ENCODE measurements at regions not wholly inside any gene's neighbourhood (a gene's known extent, or its start where the extent isn't known, plus 50 kb on each side); places are given as distances from the start of the nearest gene placed in this dataset.

DNA sequence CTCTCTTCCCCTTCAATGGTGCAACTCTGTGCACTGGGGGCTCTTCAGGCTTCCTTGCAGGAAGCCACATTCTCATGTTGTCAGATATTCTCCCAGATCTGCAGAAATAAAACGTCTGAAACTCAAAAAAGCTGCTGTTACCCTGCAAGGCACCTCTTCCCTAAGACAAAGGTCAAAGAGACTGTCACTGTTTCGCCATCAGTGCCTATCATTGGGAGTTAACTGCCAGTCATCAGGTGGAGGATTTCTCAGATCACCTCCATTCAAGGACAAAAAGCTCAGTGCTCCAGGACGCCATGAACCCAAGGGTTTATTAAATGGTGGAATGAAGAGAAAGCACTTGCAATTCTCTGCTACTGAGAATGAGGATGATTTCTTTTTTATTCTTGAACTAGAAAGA is 144.6 kb upstream of the PALS2 start:
- TF ChIP-seq, protein P1, sequence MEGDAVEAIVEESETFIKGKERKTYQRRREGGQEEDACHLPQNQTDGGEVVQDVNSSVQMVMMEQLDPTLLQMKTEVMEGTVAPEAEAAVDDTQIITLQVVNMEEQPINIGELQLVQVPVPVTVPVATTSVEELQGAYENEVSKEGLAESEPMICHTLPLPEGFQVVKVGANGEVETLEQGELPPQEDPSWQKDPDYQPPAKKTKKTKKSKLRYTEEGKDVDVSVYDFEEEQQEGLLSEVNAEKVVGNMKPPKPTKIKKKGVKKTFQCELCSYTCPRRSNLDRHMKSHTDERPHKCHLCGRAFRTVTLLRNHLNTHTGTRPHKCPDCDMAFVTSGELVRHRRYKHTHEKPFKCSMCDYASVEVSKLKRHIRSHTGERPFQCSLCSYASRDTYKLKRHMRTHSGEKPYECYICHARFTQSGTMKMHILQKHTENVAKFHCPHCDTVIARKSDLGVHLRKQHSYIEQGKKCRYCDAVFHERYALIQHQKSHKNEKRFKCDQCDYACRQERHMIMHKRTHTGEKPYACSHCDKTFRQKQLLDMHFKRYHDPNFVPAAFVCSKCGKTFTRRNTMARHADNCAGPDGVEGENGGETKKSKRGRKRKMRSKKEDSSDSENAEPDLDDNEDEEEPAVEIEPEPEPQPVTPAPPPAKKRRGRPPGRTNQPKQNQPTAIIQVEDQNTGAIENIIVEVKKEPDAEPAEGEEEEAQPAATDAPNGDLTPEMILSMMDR (IDR thresholded peaks at IDR 0.05) = no peak
- TF ChIP-seq EP300 (IDR thresholded peaks at IDR 0.05) (no peak), POLR2A (IDR thresholded peaks at IDR 0.05) (no peak)

Measured in ovary (tissue), 3 donors.